Right renal pelvis (tissue), 4 donors: ENCODE measurements at regions not wholly inside any gene's neighbourhood (a gene's known extent, or its start where the extent isn't known, plus 50 kb on each side); places are given as distances from the start of the nearest gene placed in this dataset.

Source experiments
- DNase-seq, 4 donors: peaks; one replicate each; pipeline ENCODE4 v3.0.0-alpha.2; 2013; ENCODE audit warnings: low read depth in 4 of 4, low spot score in 3 of 4, missing footprints in 1 of 4

DNA sequence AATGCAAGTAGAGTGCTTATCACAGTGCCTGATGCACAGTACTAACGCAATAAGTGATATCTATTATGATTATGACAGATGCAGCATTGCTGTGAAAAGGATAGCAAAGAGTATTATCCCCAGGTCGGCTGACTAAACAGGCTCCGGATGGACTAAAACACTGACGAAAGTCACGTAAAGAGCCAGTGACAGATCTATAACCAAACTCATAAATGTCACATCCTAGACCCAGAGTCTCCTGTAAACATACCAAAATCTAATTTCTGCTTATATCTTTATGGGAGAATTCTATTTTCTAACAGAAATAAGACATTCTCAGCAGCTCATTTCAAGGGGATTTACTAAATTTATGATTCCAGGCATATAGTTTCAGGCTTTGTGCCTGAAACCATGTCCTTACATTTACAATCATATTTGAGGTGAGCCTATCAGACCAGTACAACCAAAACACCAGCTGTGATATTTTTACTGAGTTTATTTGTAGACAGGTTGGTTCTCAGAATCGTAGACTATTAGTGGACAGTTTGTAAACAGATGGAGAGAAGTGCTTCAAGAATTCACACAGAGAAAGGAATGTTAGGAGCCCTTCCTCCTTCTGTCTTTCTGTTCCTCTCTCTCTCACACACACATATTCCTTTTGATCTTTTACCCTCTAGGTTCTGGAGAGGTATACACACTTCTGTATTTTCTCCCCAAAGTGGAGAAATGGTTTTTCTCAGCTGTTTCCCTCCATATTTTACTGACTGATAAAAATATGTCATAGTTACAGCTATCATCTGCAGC lies 52.4 kb upstream of the WDR26 start:
- no peak for DNase-seq

GRCh38 chr1:224488806-224489499 lies 54.4 kb upstream of the WDR26 start:
- no peak for DNase-seq

GRCh38 chr1:224489534-224490365 lies 55.2 kb upstream of the WDR26 start:
- DNase-seq = no peak

- no peak for DNase-seq
Measured at GRCh38 chr1:224490549-224491537, 56.2 kb upstream of the WDR26 start.

- DNase-seq = no peak
Measured at GRCh38 chr1:224492015-224492414, 57.4 kb upstream of the WDR26 start.

- no peak for DNase-seq
Measured at GRCh38 chr1:224492632-224493031, 58.0 kb upstream of the WDR26 start.

DNA sequence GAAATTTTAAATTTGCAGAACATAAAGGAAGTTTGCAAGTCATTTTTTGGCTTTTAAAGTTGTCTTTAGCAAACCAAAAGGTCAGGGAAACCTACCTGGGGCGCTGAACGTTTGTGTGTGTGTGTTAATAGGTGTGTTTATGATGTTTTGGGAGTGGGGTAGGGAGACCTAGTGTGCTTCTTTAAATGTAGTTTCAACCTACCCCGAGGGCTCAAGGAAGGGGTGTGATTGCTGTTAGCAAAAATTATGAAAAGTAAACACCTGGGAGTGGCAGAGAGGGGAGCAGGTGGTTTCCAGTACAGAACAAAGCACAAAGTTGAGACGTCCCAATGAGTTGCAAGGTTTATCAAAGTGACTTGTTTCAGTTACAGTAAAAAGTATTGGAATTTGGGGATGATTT lies 58.7 kb upstream of the WDR26 start:
- DNase-seq = no peak

DNA sequence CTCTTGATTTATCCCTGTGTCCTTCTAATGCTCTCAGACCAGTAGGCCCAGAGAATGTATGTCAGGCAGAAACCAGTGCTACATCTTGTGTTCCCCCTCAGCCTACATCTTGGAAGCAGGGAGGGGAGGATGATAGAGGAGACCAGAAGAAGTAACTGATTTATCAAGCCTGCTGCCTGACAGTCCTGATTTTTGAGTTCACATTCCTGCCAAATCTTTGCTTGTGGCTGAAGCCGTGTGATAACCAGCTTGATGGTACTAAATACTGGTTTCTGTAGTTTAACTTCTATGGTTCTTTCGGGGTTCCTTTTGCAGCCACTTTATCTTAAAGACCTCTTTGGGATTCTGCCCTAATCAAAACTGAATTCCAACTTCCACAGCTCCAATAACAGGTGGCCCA lies 59.7 kb upstream of the WDR26 start:
- no peak for DNase-seq

GRCh38 chr1:224495866-224496265 lies 61.3 kb upstream of the WDR26 start:
- DNase-seq = no peak

GRCh38 chr1:224496826-224497225 lies 62.2 kb upstream of the WDR26 start:
- no peak for DNase-seq

- no peak for DNase-seq
Measured at GRCh38 chr1:224497714-224498573, 63.3 kb upstream of the WDR26 start.

- DNase-seq = no peak
Measured at GRCh38 chr1:224498574-224499170, 64.1 kb upstream of the WDR26 start.

GRCh38 chr1:224499204-224499603 lies 64.6 kb upstream of the WDR26 start:
- no peak for DNase-seq

- DNase-seq = no peak
Measured at GRCh38 chr1:224500796-224501195, 66.2 kb upstream of the WDR26 start.

GRCh38 chr1:224501836-224502235 lies 67.2 kb upstream of the WDR26 start:
- DNase-seq = no peak

DNA sequence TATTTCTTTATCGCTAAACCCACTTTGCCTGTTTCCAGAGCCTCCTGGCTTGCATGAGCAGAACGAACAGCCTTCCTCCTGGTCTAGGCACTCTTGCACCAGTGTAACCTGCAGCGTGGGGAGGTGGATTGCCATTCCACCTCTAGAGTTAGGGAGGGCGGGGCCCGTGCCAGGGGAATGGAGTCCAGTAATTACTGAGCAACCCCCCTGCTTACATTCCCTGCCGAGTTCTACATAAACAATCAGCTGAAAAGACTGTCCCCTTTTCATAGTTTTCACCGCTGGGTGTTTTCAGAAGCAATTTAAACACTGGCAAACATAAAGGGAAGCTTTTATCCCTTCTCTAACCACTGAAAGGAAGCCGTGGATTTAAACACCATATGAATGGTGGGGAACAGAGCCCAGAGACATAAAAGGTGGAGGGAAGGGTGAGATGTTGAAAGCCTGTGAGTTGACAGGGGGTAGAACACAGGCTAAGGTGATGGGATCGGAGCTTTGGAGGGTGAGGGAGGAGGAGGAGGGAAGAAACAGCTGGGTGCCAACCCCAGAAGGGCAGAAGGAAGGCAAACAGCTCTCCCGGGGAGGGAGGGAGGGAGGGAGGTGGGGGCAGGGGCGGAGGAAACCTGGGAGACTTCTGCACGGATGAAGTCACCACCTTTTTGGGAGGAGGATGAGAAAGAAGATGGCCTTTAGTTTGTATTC lies 68.0 kb upstream of the WDR26 start:
- no peak for DNase-seq

GRCh38 chr1:224503161-224504118 lies 68.8 kb upstream of the WDR26 start:
- DNase-seq = peak in 2 of 4 donors; percentile 60 to 61
